ENCODE measurements at regions not wholly inside any gene's neighbourhood (a gene's known extent, or its start where the extent isn't known, plus 50 kb on each side); places are given as distances from the start of the nearest gene placed in this dataset.

DNA sequence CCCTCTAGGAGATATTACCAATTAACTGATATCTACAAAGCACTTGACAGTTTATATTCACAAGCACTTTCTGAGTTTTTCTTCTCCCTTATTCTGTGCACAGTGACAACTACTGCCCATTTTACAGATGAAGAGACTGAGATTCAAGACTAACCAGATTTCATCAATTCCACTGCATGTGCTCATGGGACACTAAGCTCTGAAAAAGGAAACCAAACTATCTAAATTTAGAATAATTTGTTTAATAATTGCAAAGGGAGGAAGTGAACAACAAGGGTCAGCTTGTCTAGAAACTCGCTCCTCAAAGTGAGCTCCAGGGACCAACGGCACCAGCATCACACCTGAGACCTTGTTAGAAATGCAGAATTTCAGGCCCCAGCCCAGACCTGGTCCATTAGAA lies 50.8 kb upstream of the MYLIP start:
- DNase-seq (ENCODE audit: extremely low read depth, low read depth): no peak
- TF ChIP-seq, protein P1, sequence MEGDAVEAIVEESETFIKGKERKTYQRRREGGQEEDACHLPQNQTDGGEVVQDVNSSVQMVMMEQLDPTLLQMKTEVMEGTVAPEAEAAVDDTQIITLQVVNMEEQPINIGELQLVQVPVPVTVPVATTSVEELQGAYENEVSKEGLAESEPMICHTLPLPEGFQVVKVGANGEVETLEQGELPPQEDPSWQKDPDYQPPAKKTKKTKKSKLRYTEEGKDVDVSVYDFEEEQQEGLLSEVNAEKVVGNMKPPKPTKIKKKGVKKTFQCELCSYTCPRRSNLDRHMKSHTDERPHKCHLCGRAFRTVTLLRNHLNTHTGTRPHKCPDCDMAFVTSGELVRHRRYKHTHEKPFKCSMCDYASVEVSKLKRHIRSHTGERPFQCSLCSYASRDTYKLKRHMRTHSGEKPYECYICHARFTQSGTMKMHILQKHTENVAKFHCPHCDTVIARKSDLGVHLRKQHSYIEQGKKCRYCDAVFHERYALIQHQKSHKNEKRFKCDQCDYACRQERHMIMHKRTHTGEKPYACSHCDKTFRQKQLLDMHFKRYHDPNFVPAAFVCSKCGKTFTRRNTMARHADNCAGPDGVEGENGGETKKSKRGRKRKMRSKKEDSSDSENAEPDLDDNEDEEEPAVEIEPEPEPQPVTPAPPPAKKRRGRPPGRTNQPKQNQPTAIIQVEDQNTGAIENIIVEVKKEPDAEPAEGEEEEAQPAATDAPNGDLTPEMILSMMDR (IDR thresholded peaks at IDR 0.05; ENCODE audit: low read depth, low read length): no peak

DNA sequence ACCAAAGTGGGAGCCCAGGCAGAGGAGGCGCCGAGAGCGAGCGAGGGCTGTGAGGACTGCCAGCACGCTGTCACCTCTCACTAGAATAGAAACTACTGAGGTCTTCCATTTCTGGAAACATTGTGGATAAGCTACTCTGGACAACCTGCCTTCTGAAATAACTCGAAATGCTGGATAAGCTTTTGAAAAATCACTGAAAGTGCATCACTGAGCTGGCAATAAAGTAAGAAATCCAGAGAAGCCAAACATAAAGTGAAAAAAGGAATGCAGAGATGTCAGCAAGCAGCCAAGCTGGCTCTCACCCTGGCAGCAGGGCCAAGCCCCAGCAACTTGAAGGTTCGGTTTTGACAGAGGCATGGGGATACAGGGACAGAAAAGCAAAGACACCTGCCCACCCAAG lies 59.2 kb upstream of the MYLIP start:
- no peak for DNase-seq (ENCODE audit: extremely low read depth, low read depth)

DNA sequence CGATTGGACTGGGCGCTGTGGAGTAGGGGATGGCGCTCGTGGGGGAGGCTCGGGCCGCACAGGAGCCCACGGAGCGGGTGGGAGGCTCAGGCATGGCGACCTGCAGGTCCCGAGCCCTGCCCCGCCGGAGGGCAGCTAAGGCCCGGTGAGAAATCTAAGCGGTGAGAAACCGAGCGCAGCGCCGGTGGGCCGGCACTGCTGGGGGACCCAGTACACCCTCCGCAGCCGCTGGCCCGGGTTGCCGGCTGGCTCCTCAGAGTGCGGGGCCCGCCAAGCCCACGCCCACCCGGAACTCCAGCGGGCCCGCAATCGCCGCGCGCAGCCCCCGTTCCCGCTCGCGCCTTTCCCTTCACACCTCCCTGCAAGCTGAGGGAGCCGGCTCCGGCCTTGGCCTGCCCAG lies 59.7 kb upstream of the MYLIP start:
- TF ChIP-seq, protein P1 (IDR thresholded peaks at IDR 0.05; ENCODE audit: low read depth, low read length): no peak
- DNase-seq (ENCODE audit: extremely low read depth, low read depth): no peak

More for the DNA sequence above, 59.2 kb upstream of the MYLIP start:
- TF ChIP-seq, protein P1 (IDR thresholded peaks at IDR 0.05; ENCODE audit: low read depth, low read length): no peak

DNA sequence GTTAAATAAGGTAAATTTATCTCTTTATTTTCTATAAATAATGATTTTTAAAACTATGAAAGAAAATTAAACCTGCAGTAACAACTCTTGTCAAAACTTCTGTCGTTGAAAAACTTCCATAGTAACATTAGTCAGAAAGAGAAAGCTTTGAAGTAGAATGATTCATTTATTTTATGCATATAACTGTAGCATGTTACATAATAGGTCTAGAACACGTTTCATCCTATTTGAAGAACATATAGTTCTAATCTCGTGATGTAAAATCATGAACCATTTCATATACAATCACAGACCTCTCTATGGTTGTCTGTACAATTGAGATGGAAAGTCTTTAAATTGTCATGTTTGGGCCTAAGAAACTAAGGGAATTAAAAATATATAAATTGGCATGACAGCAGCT lies 61.3 kb upstream of the MYLIP start:
- TF ChIP-seq, protein P1 (IDR thresholded peaks at IDR 0.05; ENCODE audit: low read depth, low read length): no peak
- DNase-seq (ENCODE audit: extremely low read depth, low read depth): no peak

DNA sequence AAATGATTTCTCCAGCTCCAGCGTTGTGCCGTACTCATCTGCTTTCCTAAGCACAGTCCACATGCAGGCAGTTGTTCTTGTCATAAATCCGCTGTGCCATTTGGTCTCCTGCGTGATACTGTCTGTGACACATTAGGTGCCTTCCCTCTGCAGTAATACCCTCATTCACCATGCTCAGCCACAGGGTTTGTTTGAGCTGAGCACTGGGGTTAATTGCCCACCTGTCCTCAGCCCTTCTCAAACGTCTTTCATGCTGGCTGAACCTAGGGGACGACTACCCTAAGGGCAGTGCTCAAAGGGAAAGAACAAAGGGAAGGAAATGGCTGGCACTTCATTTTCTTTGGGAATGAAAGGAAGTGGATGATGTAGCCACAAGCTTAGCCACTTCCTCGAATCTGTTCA lies 64.2 kb upstream of the MYLIP start:
- no peak for DNase-seq (ENCODE audit: extremely low read depth, low read depth)
- TF ChIP-seq, protein P1 (IDR thresholded peaks at IDR 0.05; ENCODE audit: low read depth, low read length): no peak

DNA sequence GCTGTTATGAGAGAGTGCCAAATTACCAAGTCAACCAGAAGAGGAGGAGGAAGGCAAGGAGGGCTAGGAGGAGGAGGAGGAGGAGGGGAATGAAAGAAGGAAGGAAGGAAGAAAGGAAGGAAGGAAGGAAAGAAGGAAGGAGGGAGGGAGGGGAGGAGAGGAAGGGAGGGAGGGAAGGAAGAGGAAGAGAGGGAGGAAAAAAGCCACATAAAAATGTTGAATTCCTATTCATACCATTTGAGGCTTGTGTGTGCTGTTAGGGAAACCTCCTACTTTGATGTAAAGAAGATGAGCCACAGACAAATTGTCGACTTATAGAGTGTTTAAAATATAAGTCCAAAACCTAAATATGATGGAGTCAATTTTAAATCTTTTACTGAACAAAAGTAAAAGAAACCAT lies 65.3 kb upstream of the MYLIP start:
- no peak for DNase-seq (ENCODE audit: extremely low read depth, low read depth)
- TF ChIP-seq, protein P1 (IDR thresholded peaks at IDR 0.05; ENCODE audit: low read depth, low read length): no peak

DNA sequence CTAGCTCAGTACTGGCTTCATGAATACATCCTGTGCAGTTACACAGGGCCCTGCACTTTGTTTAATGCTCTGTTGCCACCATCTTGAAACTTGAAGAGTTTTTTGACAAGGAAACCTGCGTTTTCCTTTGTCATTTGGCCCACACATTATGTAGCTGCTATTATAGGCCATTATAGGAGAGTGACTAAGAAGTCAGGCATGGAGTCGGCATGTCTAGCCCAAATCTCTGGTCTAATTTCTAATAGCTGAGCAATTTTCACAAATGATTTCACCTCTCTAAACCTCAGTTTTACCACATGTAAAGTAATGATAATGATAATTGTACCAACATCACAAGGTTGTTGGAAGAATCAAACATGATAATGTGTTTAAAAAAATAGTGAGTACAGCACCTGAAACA lies 67.1 kb upstream of the MYLIP start:
- no peak for DNase-seq (ENCODE audit: extremely low read depth, low read depth)
- TF ChIP-seq, protein P1 (IDR thresholded peaks at IDR 0.05; ENCODE audit: low read depth, low read length): no peak

Data from AG09319 (cell line).